ENCODE measurements at regions not wholly inside any gene's neighbourhood (a gene's known extent, or its start where the extent isn't known, plus 50 kb on each side); places are given as distances from the start of the nearest gene placed in this dataset.
"Not testable (repeated sequence)": the region's sequence is repeated elsewhere in the genome, so short reads cannot be mapped to it uniquely, and the experiment has no call there.

- TF ChIP-seq CTCF (IDR thresholded peaks at IDR 0.05; ENCODE audit: insufficient read depth, low read length) = no peak
- no peak for TF ChIP-seq GABPA (IDR thresholded peaks at IDR 0.05; ENCODE audit: low read depth)
- no peak for TF ChIP-seq REST (IDR thresholded peaks at IDR 0.05; ENCODE audit: insufficient replicate concordance, low read depth)
- TF ChIP-seq POLR2AphosphoS5 (IDR thresholded peaks at IDR 0.05; ENCODE audit: low read depth) = no peak
- TF ChIP-seq SPI1 (IDR thresholded peaks at IDR 0.05; ENCODE audit: borderline replicate concordance, low read depth) = no peak
- DNase-seq (ENCODE audit: low read depth in 1 of 2, low spot score in 1 of 2) = no peak
- Histone ChIP-seq H3K27ac (replicated peaks) (no peak overlapping the region), H3K4me3 (replicated peaks; ENCODE audit: insufficient read depth, low read length) (no peak overlapping the region), H3K27me3 (ENCODE audit: insufficient read depth, poor library complexity, severe bottlenecking) (no peaks in the 10 kb centered on the region)
These were observed 145.7 kb upstream of the ALG10 start for GRCh38 chr12:33876618-33877017.

GRCh38 chr12:33892425-33892824 lies 129.9 kb upstream of the ALG10 start:
- Histone ChIP-seq H3K27me3 (ENCODE audit: insufficient read depth, poor library complexity, severe bottlenecking) (no peaks in the 10 kb centered on the region), H3K27ac (replicated peaks) (no peak overlapping the region), H3K4me3 (replicated peaks; ENCODE audit: insufficient read depth, low read length) (no peak overlapping the region)
- TF ChIP-seq SPI1 (IDR thresholded peaks at IDR 0.05; ENCODE audit: borderline replicate concordance, low read depth) (no peak), CTCF (IDR thresholded peaks at IDR 0.05; ENCODE audit: insufficient read depth, low read length) (no peak)
- no peak for DNase-seq (ENCODE audit: low read depth in 1 of 2, low spot score in 1 of 2)

DNA sequence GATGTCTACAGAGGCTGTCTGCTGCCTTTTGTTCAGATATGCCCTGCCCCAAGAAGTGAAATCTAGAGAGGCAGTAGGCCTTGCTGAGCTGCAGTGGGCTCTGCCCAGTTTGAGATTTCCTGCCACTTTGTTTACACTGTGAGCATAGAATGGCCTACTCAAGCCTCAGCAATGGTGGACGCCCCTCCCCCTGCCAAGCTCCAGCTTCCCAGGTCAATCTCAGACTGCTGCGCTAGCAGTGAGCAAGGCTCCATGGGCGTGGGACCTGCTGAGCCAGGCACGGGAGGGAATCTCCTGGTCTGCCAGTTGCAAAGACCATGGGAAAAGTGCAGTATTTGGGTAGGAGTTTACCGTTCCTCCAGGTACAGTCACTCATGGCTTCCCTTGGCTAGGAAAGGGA lies 101.8 kb upstream of the ALG10 start:
- H3K4me3 ChIP-seq (replicated peaks; ENCODE audit: insufficient read depth, low read length); H3K27me3 ChIP-seq (ENCODE audit: insufficient read depth, poor library complexity, severe bottlenecking); DNase-seq (ENCODE audit: low read depth in 1 of 2, low spot score in 1 of 2); H3K27ac ChIP-seq (replicated peaks): not testable (repeated sequence)

- DNase-seq (ENCODE audit: low read depth in 1 of 2, low spot score in 1 of 2) = no peak
- H3K27ac ChIP-seq (replicated peaks) = no peak overlapping the region
- H3K4me3 ChIP-seq (replicated peaks; ENCODE audit: insufficient read depth, low read length) = no peak overlapping the region
- H3K27me3 ChIP-seq (ENCODE audit: insufficient read depth, poor library complexity, severe bottlenecking) = no peaks in the 10 kb centered on the region
- no peak for TF ChIP-seq POLR2AphosphoS5 (IDR thresholded peaks at IDR 0.05; ENCODE audit: low read depth)
- no peak for TF ChIP-seq CTCF (IDR thresholded peaks at IDR 0.05; ENCODE audit: insufficient read depth, low read length)
- no peak for TF ChIP-seq REST (IDR thresholded peaks at IDR 0.05; ENCODE audit: insufficient replicate concordance, low read depth)
- no peak for TF ChIP-seq SPI1 (IDR thresholded peaks at IDR 0.05; ENCODE audit: borderline replicate concordance, low read depth)
- TF ChIP-seq GABPA (IDR thresholded peaks at IDR 0.05; ENCODE audit: low read depth) = no peak
These were observed 96.2 kb upstream of the ALG10 start for GRCh38 chr12:33926095-33926494.

- H3K27me3 ChIP-seq (ENCODE audit: insufficient read depth, poor library complexity, severe bottlenecking); DNase-seq (ENCODE audit: low read depth in 1 of 2, low spot score in 1 of 2); H3K27ac ChIP-seq (replicated peaks); H3K4me3 ChIP-seq (replicated peaks; ENCODE audit: insufficient read depth, low read length): not testable (repeated sequence)
These were observed 84.6 kb upstream of the ALG10 start for GRCh38 chr12:33937669-33938068.
